ENCODE measurements at regions not wholly inside any gene's neighbourhood (a gene's known extent, or its start where the extent isn't known, plus 50 kb on each side); places are given as distances from the start of the nearest gene placed in this dataset.
"Not testable (repeated sequence)": the region's sequence is repeated elsewhere in the genome, so short reads cannot be mapped to it uniquely, and the experiment has no call there.

GRCh38 chr4:148852092-148852699 is 410.0 kb upstream of the NR3C2 start:
- no peak for DNase-seq

DNA sequence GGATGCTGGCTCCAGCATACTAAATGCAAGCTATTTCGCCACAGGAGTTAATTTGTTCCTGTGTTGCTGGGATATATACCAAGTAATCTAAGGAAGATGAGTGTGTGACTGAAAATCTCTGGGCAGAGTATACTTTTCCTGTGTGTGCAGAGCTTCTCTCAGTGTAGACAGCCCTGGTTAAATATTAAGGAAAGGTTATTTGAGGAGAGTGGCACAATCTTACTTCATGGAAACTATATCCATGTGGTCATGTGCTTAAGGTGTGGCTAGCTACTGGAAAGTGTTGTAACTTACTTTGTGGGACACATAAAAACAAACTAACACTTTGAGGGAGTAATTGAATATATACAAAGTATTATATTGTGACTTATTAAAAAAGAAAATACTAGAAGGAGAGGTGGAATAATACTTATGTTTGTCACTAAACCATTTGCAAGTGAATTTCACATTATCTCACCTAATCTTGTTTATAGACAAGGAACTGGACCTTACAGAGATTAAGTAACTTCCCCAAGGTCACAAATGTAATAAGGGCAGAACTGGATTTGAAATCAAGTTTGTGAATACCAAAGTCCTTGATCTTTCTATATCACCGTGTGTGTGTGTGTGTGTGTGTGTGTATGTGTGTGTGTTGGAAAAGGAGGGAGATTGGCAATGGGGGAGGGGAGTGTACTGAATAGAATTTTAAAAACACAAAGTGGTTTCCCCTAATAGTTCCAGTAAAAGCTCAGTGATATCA is 408.2 kb upstream of the NR3C2 start:
- no peak for DNase-seq

DNA sequence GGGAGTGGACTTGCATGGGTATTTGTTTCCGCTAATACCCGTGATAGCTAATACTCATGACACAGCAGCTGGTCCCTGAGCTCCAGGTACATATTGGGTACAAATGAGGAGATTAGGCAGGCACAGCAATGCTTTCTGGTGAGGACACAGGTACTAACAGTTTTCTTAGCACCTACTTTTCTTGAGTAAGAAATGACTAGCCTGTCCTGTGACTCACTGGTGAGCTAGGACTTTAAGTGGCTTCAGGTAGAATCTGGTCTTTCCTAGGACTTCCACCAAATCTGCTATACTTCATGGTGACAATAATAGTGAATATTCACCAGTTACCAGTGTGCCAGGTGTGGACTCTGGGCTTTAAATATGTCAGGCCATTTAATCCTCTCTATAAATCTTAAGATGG is 407.4 kb upstream of the NR3C2 start:
- no peak for DNase-seq

DNA sequence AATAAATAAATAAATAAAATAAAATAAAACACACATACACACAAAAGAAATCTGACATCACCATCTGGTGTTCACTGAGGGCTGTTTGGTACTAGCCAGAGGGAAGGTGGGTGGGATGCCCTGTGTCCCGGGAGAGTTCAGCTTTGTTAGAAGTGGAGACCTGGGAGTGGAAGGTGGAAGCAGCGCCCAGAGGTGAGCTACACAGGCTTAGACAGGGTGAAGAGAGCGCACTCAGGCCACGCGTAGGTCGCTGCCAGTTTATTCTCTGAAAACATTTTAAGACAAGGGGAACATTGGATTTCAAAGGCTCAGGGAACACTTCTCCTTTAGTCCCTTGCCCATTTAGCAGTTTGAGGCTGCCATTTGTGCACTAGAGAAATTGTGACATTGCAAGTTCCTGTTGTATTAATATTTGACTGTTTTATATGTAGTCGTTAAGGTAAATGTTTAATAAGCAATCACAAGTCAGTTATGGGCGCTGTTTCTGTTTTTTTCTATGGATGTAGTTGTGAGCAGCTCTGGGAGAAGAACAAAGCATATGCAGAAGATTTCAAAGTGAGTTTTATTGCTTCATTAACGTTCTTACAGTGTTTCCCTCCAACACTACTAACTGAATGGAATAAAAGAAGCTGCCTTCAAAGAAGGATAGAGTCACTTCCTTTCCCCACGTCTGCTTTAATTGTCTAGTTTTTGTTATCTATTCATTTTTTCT is 405.5 kb upstream of the NR3C2 start:
- DNase-seq = no peak

- no peak for DNase-seq
Measured at GRCh38 chr4:148845609-148846008, 403.4 kb upstream of the NR3C2 start.

DNA sequence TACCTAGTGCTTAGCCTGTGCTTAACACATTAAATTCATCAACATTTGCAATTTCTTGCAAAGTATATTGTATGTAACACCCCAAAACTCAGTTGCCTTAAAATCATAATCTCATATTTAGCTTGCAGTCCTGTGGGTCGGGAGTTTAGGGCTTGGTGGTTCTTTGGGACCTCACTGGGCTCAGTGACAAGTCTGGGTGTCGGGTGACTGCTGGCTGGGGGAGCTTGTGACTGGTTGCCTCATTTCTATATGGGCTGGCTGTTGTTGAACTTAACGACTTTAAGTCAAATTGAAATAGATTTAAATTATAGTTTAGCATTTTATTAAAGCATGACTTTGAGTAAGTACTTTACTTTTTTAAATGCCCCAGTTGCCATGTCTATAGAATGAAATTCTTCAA is 401.4 kb upstream of the NR3C2 start:
- DNase-seq = no peak

DNA sequence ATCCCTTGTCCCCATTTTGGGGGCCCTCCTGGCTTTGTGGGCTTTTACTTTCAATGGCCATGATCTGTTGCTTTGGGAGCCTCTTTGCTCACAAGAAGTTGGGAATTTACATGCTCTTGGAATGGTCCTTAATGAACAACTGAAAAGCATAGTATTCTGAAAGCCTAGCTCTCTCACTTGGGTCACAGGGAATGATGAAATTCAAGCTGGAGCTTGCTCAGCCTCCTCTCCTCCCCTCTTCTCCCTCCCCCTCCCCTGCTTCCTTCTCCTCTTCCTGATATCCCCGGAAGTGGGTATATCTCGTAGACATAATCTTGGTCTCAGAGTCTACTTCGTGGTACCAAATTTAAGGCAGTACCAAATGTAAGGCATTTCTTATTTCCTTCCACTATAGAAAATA is 400.6 kb upstream of the NR3C2 start:
- DNase-seq = no peak

DNA sequence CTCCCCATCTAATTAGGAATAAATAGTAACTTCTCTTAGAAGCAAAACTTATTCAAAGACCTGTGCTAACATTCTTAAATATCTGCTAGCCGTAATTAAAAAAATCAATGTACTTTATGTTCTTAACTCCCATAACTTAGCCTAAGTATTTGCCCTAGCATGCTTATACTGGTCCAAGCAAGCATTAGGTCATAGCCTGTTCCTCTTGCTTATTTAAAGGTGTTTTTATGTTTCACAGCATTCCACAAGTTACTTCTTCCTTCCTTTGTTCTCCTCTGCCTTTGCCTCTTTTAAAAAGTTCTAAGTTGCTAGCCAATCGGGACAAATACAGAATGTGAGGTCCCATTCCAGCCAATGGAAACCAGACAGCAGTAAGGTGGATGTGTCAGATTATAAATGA is 395.4 kb upstream of the NR3C2 start:
- not testable (repeated sequence) for DNase-seq

- DNase-seq = no peak
Measured at GRCh38 chr4:148834804-148835631, 392.8 kb upstream of the NR3C2 start.

DNA sequence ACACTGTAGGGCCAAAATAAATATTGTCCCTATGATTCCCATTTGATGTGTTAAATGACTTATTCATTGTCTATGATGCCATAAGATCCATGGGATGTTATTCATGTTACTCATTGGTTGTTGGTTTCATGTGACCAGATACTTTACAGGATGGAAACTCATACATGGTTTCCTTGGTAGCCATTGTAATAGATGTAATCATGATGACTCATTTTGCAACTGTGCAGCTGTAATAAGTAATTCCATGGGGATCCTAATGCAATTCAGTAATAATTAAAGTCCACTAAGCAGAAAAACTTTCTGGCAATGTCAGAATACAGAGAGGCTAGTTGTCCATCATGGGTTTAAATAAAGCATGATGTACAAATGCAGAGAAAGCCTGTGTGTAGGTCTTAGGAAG is 389.7 kb upstream of the NR3C2 start:
- no peak for DNase-seq

- no peak for DNase-seq
Measured at GRCh38 chr4:148828291-148828690, 386.1 kb upstream of the NR3C2 start.

GRCh38 chr4:148827781-148828180 is 385.6 kb upstream of the NR3C2 start:
- no peak for DNase-seq

GRCh38 chr4:148823419-148823769 is 381.2 kb upstream of the NR3C2 start:
- DNase-seq = no peak

DNA sequence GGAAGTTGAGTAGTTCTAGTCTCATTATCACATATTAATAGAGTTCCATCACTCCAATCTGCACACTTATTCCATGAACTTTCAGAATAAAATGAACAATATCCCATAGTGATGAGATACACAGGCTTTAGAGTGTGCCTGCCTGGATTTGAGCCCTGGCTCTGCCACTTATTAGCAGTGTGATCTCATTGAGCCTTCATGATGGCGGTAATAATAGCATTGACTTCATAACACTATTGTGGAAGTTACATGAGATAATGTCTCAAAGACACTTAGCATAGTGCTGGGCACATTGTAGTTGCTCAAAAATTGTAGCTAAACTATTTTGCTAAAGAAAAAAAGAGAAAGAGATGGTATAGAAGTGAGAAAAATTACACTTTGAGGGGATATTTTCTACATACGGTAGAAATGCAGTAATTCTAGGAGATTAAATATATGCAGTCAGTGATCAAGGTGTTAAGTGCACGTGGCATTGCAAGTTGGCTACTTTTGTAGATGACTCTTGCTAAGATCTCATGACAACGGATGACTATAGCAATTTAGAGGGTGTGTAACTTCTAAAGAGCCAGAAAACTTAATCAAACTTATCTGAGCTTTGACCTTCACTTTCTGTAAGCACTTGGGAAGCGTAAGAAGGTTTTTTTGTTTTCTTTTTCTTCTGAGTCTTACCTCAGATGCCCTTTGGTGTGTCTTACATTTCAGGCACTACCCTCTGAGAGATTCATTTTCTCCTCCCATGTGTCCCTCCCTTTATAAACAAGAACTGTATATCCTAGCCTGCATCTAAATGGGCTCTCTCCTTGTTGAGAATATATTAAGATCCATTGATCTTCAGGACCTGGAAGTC is 380.6 kb upstream of the NR3C2 start:
- DNase-seq = no peak

DNA sequence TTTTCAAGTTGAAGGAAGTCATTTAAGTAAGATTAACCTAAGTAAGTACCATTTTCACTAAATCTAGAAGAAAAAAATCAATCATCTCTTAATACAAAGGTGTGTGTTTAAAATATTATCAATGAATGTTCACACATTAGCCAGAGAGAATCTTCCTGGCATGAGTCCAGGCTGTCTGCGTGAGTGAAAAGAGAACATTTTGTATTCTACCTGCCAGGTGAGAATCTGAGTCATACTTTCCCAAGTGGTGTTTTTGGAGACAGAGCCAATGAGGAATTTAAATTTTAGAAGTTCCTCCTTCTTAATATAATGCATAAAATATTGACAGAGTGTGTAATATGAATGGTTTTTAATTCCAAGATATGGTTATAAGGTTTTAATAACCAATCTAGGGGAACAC is 371.8 kb upstream of the NR3C2 start:
- no peak for DNase-seq

GRCh38 chr4:148813289-148813688 is 371.1 kb upstream of the NR3C2 start:
- no peak for DNase-seq

DNA sequence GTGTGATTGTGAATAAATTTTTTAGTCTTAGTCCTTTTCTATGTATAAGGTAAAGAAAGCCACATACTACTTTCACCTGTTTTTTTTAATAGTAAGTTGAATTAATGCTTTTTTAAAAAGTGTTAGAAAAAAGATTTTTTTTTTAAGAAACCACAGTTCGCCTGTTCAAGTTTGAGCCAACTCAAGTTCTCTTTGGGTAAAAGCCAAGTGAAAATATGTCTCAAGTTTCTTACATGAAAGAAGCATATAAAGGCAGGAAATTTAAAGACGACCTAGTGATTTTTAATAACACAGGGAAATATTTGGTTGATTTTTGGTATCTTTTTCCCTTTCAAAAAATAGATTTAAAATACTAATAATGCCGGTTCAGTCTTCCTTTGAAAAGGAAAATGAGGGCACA is 369.9 kb upstream of the NR3C2 start:
- no peak for DNase-seq

DNA sequence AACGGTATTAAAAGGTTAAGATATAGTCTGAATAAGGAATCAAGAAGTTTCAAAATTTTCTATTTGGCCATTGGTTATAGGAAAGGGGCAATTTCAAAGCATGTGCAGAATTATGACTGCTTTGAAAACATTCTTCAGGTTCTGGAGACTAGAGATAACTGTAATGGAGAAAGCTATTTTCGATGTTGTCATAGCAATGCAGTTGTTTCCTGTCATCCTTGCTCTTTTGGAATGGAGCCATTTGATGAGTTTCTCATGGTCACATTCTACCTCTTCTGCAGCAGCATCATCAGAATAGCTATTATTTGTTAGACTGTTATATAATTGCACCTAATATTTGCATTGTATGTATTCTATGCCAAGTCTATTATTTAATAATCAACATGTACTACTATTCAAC is 368.2 kb upstream of the NR3C2 start:
- DNase-seq = no peak

DNA sequence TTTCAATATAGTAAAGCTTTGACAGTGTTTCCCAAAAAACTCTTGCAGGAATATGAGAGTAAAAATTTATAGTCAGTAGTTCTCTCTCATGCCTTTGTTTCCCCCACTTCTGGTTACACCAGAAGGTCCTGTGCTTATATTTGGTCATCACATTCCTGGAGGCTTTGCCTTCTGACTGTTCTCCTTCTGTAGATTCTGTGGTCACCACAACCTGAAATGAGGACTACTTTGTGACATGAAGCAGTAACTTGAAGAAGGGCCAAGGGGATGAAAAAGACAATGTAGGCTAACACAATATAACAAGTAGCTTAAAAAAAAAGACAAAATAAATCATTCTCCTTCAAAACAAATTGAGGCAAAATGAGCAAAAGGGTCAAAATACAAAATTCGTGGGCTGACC is 366.2 kb upstream of the NR3C2 start:
- no peak for DNase-seq

DNA sequence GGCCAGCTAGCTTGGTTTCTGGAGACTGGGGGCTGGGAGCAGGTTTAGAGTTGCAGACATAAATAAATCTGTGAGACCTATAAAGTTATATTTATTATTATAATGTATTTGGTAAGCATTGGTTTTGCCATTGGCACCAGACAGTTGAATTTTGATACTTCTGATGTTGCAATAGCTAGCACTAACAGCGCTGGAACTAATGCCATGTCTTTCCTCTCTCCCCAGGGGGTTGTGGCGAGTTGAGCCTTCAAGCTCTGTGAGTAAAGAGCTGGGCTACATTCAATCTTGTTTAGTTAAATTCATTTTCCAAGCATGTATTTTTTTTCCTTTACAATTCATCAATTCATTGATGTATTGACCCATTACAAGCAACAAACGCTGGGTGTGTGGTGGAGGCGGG is 358.7 kb upstream of the NR3C2 start:
- DNase-seq = no peak

DNA sequence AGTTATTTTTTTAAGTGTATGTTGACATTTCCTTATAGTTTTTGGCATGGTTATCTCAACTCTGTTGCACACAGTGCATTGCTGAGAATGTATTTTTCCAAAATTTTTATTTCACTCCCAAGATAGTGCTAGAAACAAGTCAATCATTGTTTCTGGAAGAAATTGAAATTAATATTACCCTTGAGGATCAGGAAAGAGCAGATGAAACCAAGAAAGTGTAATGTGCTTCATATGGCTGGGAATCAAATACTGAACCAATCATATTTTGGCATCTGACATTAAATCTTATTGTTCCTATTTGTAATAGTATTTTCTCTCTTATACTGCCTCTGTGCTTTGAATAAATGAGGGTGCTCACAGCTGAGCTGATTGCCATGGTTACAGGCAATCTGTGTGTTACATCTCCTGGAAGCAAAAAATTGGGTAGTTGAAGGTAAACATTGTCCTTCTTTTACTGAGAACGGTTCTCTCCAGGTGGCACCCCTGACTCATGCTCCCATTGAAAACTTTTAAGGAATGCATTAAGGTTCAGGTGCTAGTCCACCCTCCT is 358.2 kb upstream of the NR3C2 start:
- DNase-seq = no peak

DNA sequence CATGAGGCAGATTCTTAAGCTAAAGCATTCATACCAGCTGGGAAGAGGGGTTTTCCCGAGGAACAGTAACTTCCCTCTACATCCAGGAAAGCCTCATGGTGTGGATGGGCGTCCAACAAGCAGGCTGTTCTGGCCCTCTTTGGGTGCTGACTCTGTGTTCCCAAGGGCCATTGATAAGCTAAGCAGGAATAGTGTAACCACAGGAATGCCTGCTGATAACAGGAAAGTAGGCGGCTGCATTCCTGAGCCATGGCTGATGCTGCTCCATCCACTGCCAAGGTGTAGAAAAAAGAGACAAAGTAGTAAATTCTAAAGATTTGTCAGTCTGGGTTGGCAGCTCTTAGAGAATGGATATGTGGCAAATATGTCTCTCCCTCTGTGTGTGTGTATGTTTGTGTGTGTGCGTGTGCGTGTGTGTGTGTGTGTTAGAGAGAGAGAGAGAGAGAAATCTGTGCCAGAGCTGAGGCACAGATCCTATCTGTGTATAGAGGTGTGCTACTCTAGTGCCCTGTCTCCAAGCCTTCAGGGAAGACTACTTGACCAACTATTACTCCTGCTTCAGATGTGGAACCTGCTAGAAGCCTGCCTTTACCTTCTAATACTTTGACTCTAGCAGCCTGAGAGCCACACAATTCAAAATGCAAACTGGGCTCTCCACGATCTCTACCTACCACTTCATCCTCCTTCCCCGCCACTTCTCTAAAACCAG is 353.1 kb upstream of the NR3C2 start:
- DNase-seq = no peak
